ENCODE measurements at regions not wholly inside any gene's neighbourhood (a gene's known extent, or its start where the extent isn't known, plus 50 kb on each side); places are given as distances from the start of the nearest gene placed in this dataset.
"Not testable (repeated sequence)": the region's sequence is repeated elsewhere in the genome, so short reads cannot be mapped to it uniquely, and the experiment has no call there.

GRCh38 chr3:194064380-194065332 is 71.3 kb upstream of the HES1 start:
- BruUV-seq (replicated peaks): no TSS peak
- CTCF ChIA-PET: no interaction called here
- Histone ChIP-seq H3K27ac (ENCODE audit: low read depth, low read length) (no peak overlapping the region), H4K20me1 (ENCODE audit: insufficient read depth) (no peaks in the 10 kb centered on the region), H2AFZ (ENCODE audit: low read depth, low read length, poor library complexity, severe bottlenecking) (no peak overlapping the region), H3K9me2 (ENCODE audit: insufficient read depth) (no peaks in the 10 kb centered on the region), H3K9me3 (ENCODE audit: control insufficient read depth in 1 of 2, insufficient read depth in 1 of 2, low read depth in 1 of 2, low read length in 2 of 2) (peaks cover 0 to 9% of the 10 kb centered on the region in 2 experiments; a peak in 3 of 4 replicates), H3K4me3 (replicated peaks in 1 of 2; ENCODE audit: low read depth in 1 of 2, low read length in 2 of 2) (no peak overlapping the region), H3K79me2 (ENCODE audit: insufficient read depth, low read length) (no peaks in the 10 kb centered on the region), H3K4me1 (ENCODE audit: control insufficient read depth in 1 of 2, insufficient read depth in 2 of 2, low read length in 2 of 2) (peaks cover 0 to 11% of the 10 kb centered on the region in 2 experiments; a peak in 2 of 4 replicates), H3K4me2 (ENCODE audit: low read length) (no peak overlapping the region), H3K36me3 (ENCODE audit: control insufficient read depth in 1 of 2, insufficient read depth in 2 of 2, low read length in 2 of 2) (no peaks in the 10 kb centered on the region), H3K9ac (ENCODE audit: low read length) (no peak overlapping the region), H3K27me3 (ENCODE audit: insufficient read depth, low read length) (no peaks in the 10 kb centered on the region)
- intact Hi-C loops (cut with micrococcal nuclease): no loop called here
- POLR2A ChIA-PET: interaction anchor here (0.7 kb wide), 1 partner anchor 72 kb away, joined by 3 read pairs; the partner anchor contains the start of gene HES1
- TF ChIP-seq CEBPB (IDR thresholded peaks at IDR 0.05; ENCODE audit: low read depth): no peak
- TF ChIP-seq EGR1 (IDR thresholded peaks at IDR 0.05; ENCODE audit: low read depth): no peak
- TF ChIP-seq REST (IDR thresholded peaks at IDR 0.05; ENCODE audit: low read depth): no peak
- no peak for TF ChIP-seq ZFX (IDR thresholded peaks at IDR 0.05)
- TF ChIP-seq SIN3A (IDR thresholded peaks at IDR 0.05; ENCODE audit: low read depth): no peak
- no peak for TF ChIP-seq SRF (IDR thresholded peaks at IDR 0.05; ENCODE audit: low read depth)
- TF ChIP-seq, protein P1, sequence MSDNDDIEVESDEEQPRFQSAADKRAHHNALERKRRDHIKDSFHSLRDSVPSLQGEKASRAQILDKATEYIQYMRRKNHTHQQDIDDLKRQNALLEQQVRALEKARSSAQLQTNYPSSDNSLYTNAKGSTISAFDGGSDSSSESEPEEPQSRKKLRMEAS (IDR thresholded peaks at IDR 0.05): no peak
- ATAC-seq (no peak), DNase-seq (ENCODE audit: low read depth, low spot score) (no peak)
- RAD21 ChIA-PET (ENCODE audit: low non-redundant PET in 1 of 2, low total read pairs in 2 of 2, uncharacterized antibody in 2 of 2, unreplicated experiment in 2 of 2): interaction anchor here in 1 of 2 experiments (0.6 kb wide), 1 partner anchor 277 kb away, joined by 3 read pairs; no protein-coding TSS in a partner anchor

DNA sequence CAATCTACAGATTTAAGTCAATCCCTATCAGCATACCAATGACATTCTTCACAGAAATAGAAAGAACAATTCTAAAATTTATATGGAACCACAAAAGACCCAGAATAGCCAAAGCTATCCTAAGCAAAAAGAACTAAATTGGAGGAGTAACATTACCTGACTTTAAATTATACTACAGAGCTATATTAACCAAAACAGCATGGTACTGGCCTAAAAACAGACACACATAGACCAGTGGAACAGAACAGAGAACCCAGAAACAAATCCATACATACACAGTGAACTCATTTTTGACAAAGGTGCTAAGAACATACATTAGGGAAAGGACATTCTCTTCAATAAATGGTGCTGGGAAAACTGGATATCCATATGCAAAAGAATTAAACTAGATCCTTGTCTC is 68.6 kb upstream of the HES1 start:
- H3K9me2 ChIP-seq (ENCODE audit: insufficient read depth); ATAC-seq; POLR2A ChIA-PET; H3K27me3 ChIP-seq (ENCODE audit: insufficient read depth, low read length); H3K4me3 ChIP-seq (replicated peaks in 1 of 2; ENCODE audit: low read depth in 1 of 2, low read length in 2 of 2); H3K4me2 ChIP-seq (ENCODE audit: low read length); H3K79me2 ChIP-seq (ENCODE audit: insufficient read depth, low read length); H3K36me3 ChIP-seq (ENCODE audit: control insufficient read depth in 1 of 2, insufficient read depth in 2 of 2, low read length in 2 of 2); DNase-seq (ENCODE audit: low read depth, low spot score); CTCF ChIA-PET; H4K20me1 ChIP-seq (ENCODE audit: insufficient read depth); H3K27ac ChIP-seq (ENCODE audit: low read depth, low read length); RAD21 ChIA-PET (ENCODE audit: low non-redundant PET in 1 of 2, low total read pairs in 2 of 2, uncharacterized antibody in 2 of 2, unreplicated experiment in 2 of 2); H3K9ac ChIP-seq (ENCODE audit: low read length); BruUV-seq (replicated peaks); intact Hi-C loops (cut with micrococcal nuclease); H3K9me3 ChIP-seq (ENCODE audit: control insufficient read depth in 1 of 2, insufficient read depth in 1 of 2, low read depth in 1 of 2, low read length in 2 of 2); H2AFZ ChIP-seq (ENCODE audit: low read depth, low read length, poor library complexity, severe bottlenecking): not testable (repeated sequence)
- peaks cover 12 to 33% of the 10 kb centered on the region in 2 experiments for H3K4me1 ChIP-seq (ENCODE audit: control insufficient read depth in 1 of 2, insufficient read depth in 2 of 2, low read length in 2 of 2)
